GM06990 (cell line): ENCODE measurements at regions not wholly inside any gene's neighbourhood (a gene's known extent, or its start where the extent isn't known, plus 50 kb on each side); places are given as distances from the start of the nearest gene placed in this dataset.

Experiments used
- DNase-seq: peaks from one replicate; pipeline ENCODE4 v3.0.0-alpha.2; 2011; ENCODE audit not compliant: insufficient read length; ENCODE audit errors: extremely low read depth
- H3K27me3 ChIP-seq: replicated peaks from 2 replicates; pipeline ENCODE4 v1.6.0; 2011; ENCODE audit warnings: low read length; ENCODE audit not compliant: control insufficient read depth, insufficient read depth
- H3K36me3 ChIP-seq: 2 replicates; pipeline ENCODE4 v1.5.1; 2011; ENCODE audit warnings: low read length; ENCODE audit not compliant: control insufficient read depth, insufficient read depth
- H3K4me3 ChIP-seq: replicated peaks from 2 replicates; pipeline ENCODE4 v1.5.1; 2011; ENCODE audit warnings: low read depth, mild to moderate bottlenecking, control low read depth, low read length
- TF ChIP-seq, protein P1 (sequence below): IDR thresholded peaks from 2 replicates; pipeline ENCODE4 v1.5.1; 2011; ENCODE audit warnings: low read length, control low read depth, mild to moderate bottlenecking, inconsistent platforms; ENCODE audit not compliant: insufficient read depth, poor library complexity, severe bottlenecking

DNA sequence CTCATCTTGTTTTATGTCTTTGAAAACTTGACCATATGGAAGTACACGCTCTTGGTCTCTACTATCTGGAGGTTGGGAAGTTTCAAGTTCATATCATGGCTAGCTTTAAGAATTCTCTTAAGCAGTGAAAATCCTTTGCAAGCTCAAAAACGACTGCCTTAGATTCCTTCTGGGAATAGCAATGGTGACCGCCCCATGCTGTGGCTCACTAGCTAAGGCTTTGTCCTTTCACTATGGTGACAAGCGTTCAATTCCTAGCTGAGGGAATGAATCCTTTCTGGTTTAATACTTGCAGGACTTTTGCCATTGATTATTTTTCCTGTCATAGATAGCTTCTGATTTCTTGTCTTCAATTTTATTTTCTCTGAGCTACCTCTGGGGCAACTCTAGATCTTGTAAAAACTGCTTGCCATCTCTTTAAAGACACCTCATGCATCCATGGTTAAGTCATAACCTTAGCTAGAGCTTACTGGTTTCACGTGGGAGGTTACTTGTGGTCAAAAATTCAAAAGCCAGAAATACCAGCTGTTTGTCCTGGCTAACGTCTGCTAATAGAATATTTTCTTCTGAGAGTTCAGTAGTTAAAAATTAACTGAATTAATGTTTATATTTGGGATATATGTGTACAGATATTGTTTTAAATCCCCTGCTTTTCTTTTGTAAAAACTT, 673.4 kb upstream of the CBLB start:
- DNase-seq, result no peak
- no peaks in the 10 kb centered on the region for H3K27me3 ChIP-seq

GRCh38 chr3:106552351-106553043, 683.7 kb upstream of the CBLB start:
- TF ChIP-seq, protein P1, sequence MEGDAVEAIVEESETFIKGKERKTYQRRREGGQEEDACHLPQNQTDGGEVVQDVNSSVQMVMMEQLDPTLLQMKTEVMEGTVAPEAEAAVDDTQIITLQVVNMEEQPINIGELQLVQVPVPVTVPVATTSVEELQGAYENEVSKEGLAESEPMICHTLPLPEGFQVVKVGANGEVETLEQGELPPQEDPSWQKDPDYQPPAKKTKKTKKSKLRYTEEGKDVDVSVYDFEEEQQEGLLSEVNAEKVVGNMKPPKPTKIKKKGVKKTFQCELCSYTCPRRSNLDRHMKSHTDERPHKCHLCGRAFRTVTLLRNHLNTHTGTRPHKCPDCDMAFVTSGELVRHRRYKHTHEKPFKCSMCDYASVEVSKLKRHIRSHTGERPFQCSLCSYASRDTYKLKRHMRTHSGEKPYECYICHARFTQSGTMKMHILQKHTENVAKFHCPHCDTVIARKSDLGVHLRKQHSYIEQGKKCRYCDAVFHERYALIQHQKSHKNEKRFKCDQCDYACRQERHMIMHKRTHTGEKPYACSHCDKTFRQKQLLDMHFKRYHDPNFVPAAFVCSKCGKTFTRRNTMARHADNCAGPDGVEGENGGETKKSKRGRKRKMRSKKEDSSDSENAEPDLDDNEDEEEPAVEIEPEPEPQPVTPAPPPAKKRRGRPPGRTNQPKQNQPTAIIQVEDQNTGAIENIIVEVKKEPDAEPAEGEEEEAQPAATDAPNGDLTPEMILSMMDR, result no peak

More for the DNA sequence above, 673.4 kb upstream of the CBLB start:
- TF ChIP-seq, protein P1, result no peak
- no peaks in the 10 kb centered on the region for H3K36me3 ChIP-seq
- no peak overlapping the region for H3K4me3 ChIP-seq

GRCh38 chr3:106560451-106560966, 691.7 kb upstream of the CBLB start:
- H3K4me3 ChIP-seq, result no peak overlapping the region
- no peak for DNase-seq
- H3K36me3 ChIP-seq, result no peaks in the 10 kb centered on the region
- H3K27me3 ChIP-seq, result no peaks in the 10 kb centered on the region
- TF ChIP-seq, protein P1, result no peak

More at GRCh38 chr3:106552351-106553043, 683.7 kb upstream of the CBLB start:
- no peak overlapping the region for H3K4me3 ChIP-seq
- no peak for DNase-seq
- H3K27me3 ChIP-seq, result no peaks in the 10 kb centered on the region
- H3K36me3 ChIP-seq, result no peaks in the 10 kb centered on the region

- peak; percentile 50 for DNase-seq
- TF ChIP-seq, protein P1, result peak; percentile 63
- H3K4me3 ChIP-seq, result no peak overlapping the region
- no peaks in the 10 kb centered on the region for H3K27me3 ChIP-seq
- H3K36me3 ChIP-seq, result no peaks in the 10 kb centered on the region
These were observed 697.5 kb upstream of the CBLB start for GRCh38 chr3:106566277-106566676.

DNA sequence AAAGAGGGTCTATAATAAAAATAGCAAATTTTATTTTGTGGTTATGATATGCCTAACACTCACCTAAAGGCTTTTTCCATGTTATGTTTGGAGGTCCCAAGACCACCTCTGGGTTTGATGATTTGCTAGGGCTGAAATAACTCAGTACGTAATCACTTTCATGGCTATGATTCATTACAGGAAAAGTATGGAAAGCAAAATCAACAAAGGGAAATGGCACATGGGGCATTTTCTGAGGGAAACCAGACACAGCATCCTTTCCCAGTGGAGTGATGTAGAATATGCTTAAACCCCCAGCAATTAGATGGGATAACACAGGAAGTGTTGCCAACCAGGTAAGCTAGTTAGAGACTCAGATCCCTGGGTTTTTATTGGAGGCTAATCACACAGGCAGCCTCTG, 701.6 kb upstream of the CBLB start:
- H3K27me3 ChIP-seq, result no peaks in the 10 kb centered on the region
- no peaks in the 10 kb centered on the region for H3K36me3 ChIP-seq
- DNase-seq, result no peak
- TF ChIP-seq, protein P1, result no peak
- no peak overlapping the region for H3K4me3 ChIP-seq
